Embryonic facial prominence (tissue), 1 donor: ENCODE measurements at regions not wholly inside any gene's neighbourhood (a gene's known extent, or its start where the extent isn't known, plus 50 kb on each side); places are given as distances from the start of the nearest gene placed in this dataset.
"Not testable (repeated sequence)": the region's sequence is repeated elsewhere in the genome, so short reads cannot be mapped to it uniquely, and the experiment has no call there.

Source experiments
- DNase-seq: peaks from one replicate; pipeline ENCODE4 v3.0.0-alpha.2; 2016; ENCODE audit errors: extremely low spot score

DNA sequence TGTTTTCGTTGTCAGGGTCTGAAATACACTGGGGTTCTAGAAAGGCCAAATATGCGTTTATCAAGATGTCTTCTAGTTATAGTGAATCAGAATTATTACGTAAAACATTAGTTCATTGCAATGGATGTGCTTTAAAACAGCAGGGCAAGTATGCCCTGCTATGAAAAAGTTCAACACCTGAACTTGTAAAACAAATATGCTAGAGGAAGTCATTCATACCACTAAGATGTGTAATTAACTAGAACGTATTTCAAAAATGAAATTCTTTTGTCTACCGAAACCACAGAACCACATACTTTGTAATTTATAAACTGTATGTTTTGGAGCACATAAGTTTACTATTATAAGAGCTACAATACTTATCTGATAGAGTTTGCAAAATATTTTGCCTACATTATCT is 266.2 kb downstream of the KCTD12 start:
- no peak for DNase-seq

DNA sequence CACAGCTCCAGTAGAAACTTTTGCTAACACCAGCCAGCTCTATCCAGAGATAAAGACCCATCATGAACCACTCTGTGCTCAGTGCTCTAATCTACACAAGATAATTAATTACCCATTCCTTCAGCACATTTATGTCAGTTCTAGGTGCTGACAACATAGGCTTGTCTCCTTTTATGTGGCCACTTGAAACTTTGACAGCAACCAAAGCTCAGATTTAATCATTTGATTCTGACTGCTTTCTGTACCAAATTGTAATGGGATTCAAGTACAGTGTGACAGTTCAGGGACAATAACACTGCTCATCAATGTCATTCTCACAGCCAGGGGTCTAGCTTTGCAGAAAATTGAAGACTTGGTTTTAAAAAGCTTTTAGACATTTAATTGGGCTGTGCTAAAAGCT is 266.6 kb downstream of the KCTD12 start:
- DNase-seq, result no peak

DNA sequence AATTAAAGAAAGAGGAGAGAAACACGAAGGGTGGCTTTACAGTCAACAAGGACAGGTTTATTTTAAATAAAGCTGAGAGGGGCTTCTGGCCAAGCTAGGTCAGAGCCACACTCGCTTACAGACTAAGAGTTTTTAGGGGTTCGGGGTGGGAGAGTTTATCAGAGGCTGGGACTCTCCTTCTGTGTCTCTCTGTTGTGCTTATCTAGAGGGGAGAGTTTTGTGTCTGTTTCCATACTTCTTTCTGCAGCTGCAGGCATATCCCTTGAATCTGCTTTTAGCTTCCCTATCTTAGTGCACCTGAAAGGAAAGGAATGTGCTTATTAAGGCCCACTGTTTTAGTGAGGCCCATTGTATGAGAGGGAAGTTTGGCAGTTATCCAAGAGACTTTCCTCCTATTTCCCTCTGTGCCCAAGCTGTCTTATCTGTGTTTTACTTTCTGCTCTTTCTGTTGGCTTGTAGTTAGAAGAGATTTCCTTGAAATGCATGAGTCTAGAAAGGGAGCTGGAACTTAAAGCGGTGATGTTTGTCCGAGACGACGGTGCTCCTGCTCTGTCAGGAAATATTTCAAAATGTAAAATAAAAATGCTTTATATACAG is 275.3 kb downstream of the KCTD12 start:
- no peak for DNase-seq

DNA sequence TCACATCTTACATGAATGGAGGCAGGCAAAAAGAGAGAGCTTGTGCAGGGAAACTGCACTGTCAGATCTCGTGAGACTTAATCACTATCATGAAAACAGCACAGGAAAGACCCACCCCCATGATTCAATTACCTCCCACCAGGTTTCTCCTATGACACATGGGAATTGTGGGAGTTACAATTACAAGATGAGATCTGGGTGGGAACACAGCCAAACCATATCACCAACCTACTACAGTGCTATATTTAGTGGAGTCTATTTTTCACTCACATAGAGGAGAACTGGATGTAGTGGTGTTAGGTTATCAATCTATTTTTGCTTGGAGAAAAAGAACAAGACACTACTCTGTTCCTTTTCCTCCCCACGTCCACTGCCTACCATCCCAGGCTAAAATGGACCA is 276.6 kb downstream of the KCTD12 start:
- no peak for DNase-seq

DNA sequence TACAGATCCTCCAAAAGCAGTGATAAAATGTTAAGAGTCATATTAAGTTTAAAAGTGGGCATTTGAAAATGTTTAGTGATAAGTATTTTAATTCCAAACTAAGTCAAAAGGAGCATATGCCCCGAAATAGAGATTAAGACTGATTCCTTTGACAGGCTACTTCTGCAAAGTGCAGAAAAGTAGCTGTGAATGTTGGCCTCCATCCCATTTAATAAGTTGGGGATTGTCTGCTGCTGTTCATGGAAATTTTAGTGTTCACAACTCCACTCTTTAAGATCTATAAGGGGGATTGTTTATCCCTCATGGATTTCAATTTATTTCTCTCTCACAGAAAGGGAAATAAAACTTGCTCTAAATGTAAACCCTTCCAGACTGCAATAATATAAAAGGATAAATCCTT is 278.3 kb downstream of the KCTD12 start:
- no peak for DNase-seq

DNA sequence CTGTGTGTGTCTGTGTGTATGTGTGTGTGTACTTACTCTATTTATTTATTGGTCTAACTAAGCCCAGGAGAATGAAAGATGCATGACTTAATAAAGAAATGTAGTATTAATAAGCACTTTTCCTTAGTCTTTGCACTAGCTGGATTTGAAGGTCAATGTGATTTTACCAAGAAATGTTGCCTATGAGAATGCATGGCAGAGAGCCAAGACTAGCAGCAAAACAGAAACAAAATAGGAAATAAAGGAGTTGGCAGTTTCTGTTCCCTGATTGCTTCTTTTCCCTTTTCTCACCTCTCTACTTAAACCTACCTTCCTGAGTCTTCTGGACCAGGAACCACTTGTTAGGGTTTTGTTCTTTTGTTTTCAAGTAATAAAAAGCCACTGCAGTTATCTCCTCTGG is 286.1 kb downstream of the KCTD12 start:
- no peak for DNase-seq

DNA sequence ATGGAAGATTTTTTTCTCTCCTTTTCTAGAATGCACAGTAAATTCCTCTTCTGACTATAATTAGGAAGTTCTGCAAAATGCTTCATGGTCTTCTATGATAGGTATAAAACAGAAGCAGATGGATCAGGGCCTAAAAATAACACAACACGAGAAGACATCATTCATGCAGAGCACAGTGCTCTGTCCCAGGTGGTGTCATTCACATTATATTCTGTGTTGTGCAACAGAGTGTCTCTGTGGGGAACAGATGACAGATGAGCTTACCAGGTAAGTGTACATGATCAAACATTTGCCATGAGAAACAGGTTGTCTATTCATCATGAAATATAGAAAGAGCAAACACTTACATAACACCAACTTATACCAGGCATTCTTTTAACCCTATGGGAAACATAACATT is 288.3 kb downstream of the KCTD12 start:
- no peak for DNase-seq

DNA sequence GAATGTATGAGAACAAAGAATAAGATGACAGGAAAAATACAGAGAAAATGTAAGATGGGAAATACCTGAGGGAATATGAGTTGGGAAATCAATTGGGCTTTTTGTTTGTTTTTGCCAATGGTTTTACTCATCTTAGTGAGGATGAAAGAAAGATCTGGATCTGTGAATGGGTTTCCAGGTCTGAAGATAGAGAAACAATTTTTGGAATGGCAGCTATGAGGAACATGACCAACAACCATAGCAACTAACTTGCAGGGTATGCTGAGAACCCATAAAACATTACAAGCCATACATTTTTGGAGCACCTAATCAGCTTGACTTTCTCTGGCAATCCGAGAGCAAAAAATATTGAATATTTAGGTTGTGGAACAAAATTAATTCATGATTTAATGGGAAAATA is 290.0 kb downstream of the KCTD12 start:
- no peak for DNase-seq

DNA sequence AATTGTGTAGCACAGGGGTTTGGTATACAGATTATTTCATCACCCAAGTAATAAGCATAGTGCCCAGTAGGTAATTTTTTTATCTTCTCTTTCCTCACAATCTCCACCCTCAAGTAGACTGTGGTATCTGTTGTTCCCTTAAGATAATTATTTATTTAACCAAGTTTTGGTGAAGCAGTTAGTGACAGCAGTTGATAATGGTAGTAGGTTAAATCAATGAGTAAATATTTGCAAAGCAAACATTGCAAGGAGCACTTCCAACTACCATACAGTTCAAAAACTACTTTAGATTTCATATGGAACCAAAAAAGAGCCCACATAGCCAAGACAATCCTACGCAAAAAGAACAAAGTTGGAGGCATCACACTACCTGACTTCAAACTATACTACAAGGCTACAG is 291.8 kb downstream of the KCTD12 start:
- no peak for DNase-seq

DNA sequence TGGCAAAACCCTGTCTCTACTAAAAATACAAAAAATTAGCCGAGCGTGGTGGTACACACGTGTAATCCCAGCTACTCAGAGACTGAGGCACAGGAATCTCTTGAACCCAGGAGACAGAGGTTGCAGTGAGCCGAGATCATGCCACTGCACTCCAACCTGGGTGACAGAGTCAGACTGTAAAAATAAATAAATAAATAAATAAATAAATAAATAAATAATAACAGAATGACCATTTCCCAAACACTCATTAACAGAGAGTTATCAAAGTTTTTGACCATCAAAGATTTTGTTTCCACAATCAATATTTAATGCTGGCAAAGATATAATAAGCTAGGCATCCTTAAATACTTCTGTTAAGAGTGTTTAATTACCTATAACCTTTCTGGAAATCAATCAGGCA is 299.4 kb downstream of the KCTD12 start:
- no peak for DNase-seq

DNA sequence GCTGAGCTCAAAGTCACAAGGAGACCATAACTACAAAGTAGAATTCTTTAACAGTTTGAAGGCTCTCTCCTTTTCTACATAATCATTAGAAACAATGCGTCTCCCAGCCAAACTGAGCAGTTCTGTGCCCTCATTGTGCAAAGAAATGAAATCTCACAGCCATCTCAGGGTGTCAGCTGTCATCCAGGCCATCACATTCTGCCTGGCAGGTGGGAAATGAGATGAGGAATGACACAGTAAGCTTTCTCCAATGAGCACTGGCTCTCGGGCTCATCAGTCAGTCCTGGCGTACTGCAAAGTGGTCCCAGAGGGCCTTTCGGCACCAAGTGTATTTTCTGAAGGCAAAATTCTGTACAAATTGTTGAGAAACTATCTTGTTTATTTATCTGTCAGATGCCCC is 306.5 kb downstream of the KCTD12 start:
- no peak for DNase-seq

DNA sequence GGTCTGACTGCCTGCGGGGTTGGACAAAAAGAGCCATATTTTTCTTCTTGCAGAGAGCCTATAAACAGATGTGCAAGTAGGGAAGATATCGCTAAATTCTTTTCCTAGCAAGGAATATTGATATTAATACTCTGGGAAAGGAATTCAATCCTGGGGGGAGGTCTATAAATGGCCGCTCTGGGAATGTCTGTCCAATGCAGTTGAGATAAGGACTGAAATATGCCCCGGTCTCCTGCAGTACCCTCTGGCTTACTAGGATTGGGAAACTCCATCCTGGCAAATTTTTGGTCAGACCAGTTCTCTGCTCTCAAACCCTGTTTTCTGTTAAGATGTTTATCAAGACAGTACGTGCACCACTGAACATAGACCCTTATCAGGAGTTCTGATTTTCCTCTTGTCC is 310.6 kb downstream of the KCTD12 start:
- DNase-seq, result not testable (repeated sequence)

DNA sequence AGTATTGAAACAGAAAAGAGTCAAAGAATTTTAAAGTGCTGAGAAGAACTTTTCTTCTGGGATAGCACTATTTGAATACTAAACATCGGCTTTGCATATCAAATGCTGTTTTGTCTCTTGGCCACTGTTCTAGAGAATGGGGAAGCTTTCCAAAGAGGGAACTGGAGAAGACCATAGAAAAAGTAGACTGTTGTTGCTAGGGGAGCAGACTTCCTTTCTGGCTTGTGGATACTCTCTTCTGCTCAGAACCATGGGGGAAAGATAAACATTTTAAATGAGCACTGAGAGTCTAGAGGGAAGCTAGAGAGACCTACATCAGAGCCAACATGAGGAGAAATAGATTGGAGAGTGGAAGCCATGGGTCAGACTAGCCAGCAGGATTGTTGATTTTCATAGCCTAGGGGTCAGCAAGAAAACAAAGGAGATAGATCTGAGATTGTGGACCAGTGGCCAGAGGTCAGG is 315.7 kb downstream of the KCTD12 start:
- DNase-seq, result no peak

DNA sequence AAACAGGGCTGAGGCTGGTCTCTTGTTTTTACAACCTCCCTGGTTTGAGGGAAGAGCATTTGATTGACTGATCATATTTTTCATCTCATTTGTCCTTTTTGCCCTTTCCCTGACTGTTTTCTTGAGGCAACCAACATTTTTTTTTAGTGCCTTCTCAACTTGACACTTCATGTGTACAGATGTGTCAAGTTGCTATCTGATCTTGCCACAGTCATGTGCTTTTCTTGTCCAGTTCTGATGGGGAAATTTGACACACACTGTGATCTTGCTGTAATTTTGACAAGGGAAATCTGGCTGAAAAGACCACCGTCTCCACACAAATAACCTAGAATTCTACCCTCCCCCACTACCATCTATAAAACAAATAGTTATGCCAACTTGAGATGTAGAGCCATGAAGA is 329.6 kb downstream of the KCTD12 start:
- no peak for DNase-seq

DNA sequence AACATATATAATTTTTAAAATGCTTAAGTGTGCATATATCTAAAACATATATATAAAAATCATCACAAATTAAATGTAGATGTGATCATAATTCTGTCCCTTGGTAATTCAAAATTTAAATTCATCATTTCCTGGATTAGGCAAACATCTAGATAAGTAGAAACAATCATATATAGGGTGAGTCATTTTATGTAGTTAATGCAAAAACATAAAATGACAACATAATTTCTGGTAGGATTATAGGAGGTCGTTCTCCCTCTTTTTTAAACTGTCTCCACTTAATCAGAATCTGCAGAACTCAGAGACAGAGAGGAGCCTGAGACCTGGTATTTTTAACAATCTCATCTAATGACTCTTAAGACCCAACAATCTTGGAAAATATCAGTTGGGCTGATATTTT is 333.4 kb downstream of the KCTD12 start:
- DNase-seq, result no peak

DNA sequence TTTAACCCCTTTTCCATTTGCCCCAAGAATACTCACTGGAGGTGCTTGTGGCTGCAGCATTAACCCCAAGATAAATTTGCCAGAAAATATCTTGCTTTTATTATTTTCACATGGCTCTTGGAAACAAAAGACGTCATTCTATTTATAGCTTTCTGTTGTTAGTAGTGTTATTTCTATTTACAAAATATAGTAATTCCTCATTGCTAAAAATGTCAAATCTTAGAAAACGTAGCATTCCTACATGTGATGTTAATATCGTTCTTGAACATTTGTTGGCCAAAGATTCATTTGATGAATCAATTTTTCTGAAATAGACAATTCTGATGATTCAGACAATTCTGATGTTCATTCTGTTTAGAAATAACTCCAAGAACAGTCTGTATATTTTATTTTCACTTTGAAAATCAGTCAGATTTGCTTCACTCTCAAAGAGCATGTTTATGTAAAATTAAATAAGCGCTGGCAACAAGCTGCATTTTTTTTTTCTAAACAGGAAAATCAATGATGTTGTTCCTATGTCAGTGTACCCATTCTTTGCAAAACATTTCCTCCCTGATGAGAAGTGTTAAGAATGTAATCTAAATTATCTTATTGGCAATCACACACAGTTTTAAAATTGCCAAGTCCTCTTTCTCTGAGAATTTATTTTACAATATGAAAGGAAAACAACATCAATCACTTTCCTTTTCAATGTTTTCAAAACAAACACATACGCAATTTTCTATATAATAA is 334.0 kb downstream of the KCTD12 start:
- peak; percentile 27 for DNase-seq

DNA sequence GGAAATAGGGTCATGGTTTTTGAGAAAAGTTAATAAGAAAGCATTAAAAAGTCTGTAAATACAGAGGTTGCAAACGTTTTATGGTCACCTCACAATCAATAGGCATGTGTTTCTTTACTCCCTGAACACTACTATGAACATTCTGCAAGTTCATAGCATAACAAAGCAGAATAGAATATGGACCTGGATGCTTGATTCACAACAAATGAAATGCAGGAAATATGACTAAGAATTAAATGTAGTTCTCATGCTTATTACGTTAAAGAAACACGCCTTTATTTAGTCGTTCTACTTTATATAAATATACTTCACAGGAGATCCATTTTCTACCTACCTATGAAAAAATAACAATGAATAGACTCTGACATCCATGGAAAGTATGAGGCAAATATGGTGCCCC is 344.0 kb downstream of the KCTD12 start:
- no peak for DNase-seq

DNA sequence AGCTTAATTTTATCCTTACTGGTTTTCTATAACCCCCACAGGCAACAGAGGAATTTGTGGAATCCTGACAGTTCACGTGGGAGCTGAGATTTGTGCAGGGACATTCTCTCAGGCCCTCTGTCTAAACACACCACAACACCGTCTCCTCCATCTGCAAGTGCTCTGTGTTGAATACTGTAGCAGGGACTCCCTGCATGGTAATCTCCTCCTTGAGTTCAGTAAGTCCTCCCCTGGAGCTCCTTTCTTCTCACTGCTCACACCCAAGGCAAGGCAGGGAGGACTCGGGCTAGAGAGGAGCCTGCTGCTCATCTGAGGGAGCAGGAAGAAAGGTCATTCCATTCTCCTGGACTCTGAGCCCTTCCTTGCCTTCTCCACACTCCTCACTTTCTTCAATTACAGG is 348.2 kb downstream of the KCTD12 start:
- DNase-seq, result no peak

DNA sequence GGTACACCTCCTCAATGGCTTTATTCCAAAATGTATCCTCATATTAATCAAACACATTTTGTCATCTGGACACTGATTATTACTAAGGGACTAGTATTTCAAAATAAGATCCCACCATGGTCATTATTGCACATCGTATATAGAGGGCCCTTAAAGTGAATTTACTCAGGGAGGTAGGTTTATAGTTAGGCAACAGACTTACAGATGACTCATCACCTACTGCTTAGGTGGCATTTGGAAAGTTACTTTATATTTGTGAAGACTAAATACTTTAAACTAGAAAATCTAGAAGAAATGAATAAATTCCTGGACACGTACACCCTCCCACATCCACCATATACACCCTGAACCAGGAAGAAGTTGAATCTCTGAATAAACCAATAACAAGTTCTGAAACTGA is 353.0 kb downstream of the KCTD12 start:
- no peak for DNase-seq

DNA sequence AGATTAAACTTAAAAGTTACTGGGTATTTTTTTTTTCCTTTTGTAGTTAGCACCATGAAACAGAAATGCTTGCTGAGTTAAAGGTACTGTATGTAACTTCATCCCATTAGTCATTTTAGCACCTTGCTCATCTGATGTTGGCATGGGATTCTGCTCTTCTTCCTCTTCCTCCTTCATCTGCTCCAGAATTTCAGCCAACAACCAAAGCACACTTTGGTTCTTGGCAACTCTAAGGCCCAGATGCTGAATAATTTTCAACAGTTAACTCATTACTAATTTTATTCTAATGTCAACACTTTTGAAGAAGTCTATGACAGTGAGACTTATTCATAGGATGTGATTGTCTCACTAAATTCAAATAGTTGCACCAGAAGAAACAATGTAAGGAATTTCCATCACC is 359.2 kb downstream of the KCTD12 start:
- no peak for DNase-seq

DNA sequence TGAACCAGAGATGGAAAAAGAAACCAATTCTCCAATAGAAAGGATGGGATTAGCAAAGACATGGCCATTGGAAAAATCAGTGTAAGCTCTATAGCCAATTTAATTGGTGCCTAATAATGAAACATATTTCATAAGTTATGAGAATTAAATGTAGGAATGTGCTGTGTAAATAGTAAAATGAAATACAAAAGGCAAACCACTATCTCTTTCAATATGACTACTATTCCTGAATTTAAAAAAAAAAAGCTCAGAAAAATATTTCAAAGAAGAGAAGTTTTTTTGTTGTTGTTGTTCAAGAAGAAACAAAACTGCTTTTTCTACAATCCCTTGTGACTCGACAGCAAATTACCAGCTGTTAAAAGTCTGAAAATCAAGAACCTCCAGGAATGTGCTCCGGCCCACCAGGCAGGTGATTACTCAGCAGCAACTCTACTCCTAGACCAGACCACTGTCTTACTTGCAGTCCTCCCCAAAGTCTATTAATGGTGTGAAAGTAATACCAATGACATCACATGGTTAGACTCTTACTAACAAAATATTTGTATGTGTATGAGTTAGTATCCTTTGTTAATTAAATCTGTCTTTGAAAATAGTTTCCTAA is 362.4 kb downstream of the KCTD12 start:
- DNase-seq, result no peak

DNA sequence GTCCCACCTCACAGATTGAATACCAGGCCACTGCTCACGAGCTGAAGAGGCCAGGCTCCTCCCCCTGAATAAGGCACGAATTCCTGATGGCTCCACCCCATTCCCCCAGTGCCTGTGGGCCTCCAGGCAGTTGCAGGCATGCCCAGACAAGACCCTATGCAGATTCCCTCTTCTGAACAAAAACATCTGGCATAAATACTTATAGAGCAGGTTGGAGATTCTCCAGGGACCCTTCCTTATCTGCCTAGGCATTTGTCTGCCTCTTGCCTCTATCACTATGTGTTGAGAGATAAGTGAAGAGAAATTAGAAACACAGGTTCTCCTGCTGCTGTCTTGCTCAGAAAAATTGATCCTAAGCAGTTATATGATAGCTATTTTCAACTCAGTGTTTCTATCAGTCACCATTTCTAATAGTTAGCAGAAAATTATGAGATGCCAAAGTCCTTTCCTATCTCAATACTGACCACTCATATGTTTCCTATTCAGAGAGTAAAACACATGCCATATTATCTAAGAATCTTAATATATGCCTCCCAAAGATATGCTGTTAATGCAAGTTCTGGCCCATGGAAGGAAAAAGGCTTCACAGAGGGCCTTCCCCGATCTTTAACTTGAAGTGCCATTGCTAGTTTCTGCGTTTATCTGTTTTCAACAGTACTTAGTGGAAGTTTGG is 364.0 kb downstream of the KCTD12 start:
- no peak for DNase-seq

DNA sequence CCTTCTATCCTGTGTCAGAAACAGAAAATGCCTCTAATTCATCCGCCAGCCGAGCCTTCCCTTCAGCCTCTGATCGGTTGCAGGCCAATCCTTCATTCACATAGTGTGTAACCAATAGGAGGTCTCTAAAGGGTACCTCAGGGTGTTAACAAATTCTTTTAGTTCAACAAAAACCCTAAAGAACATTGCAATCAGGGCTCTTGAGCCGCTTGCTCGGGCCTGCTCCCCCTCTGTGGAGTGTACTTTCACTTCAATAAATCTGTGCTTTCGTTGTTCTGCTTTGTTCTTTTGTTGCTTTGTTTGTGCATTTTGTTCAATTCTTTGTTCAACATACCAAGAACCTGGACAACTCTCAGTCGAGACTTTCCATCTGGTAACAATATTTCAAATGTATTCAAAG is 366.5 kb downstream of the KCTD12 start:
- no peak for DNase-seq
